H1 (cell line): ENCODE measurements at regions not wholly inside any gene's neighbourhood (a gene's known extent, or its start where the extent isn't known, plus 50 kb on each side); places are given as distances from the start of the nearest gene placed in this dataset.

Experiments used
- CTCF ChIA-PET: fragments of 300-600 bp; sonication (Branson Sonifier 250); formaldehyde crosslinking; loops from one replicate; lab custom pipeline; 2021; ENCODE audit not compliant: partially characterized antibody; lab: Charles Lee
- POLR2A ChIA-PET: fragments of 300-600 bp; sonication (Branson Sonifier 250); formaldehyde crosslinking; loops from one replicate; lab custom pipeline; 2021; ENCODE audit warnings: inconsistent platforms; ENCODE audit not compliant: partially characterized antibody; lab: Charles Lee
- DNase-seq, 2 experiments: peaks; one replicate each; pipeline versions ENCODE4 v3.0.0 to v3.0.0-alpha.2; 2010 to 2022; ENCODE audit warnings: low spot score in 2 of 2, low read depth in 1 of 2, mixed read lengths in 1 of 2
- FAIRE-seq: peaks from 2 replicates; lab custom pipeline; 2011; peaks lifted over from hg19 to GRCh38; lab: Jason Lieb, UNC
- H2AFZ ChIP-seq: 2 replicates; pipeline ENCODE4 v1.8.1; 2012; ENCODE audit warnings: low read length, inconsistent platforms
- H2AK5ac ChIP-seq: 2 replicates; pipeline ENCODE4 v1.6.1; 2013; ENCODE audit warnings: low read depth, low read length
- H2BK120ac ChIP-seq: replicated peaks from 2 replicates; pipeline ENCODE3; 2013; ENCODE audit warnings: low read depth, low read length, inconsistent platforms
- H2BK12ac ChIP-seq: 2 replicates; pipeline ENCODE4 v1.6.1; 2013; ENCODE audit warnings: low read depth, low read length
- H2BK15ac ChIP-seq: 2 replicates; pipeline ENCODE4 v1.6.1; 2013; ENCODE audit warnings: low read length
- H2BK20ac ChIP-seq: 2 replicates; pipeline ENCODE4 v1.6.1; 2013; ENCODE audit warnings: low read length
- H2BK5ac ChIP-seq: 2 replicates; pipeline ENCODE4 v1.6.1; 2013; ENCODE audit warnings: low read depth, low read length
- H3K14ac ChIP-seq: 2 replicates; pipeline ENCODE4 v1.6.1; 2013; ENCODE audit warnings: inconsistent platforms; ENCODE audit not compliant: insufficient read length
- H3K18ac ChIP-seq: 2 replicates; pipeline ENCODE4 v1.6.1; 2013; ENCODE audit warnings: low read length; ENCODE audit errors: extremely low read depth
- H3K23ac ChIP-seq: 2 replicates; pipeline ENCODE4 v1.6.1; 2013; ENCODE audit warnings: inconsistent platforms; ENCODE audit not compliant: insufficient read length
- H3K23me2 ChIP-seq: 2 replicates; pipeline ENCODE4 v1.6.1; 2013; ENCODE audit warnings: low read depth, low read length
- H3K27ac ChIP-seq: 2 replicates; pipeline ENCODE4 v1.6.1; 2011; ENCODE audit warnings: low read depth, low read length, inconsistent platforms
- H3K27me3 ChIP-seq, 4 experiments: replicated peaks in 1 of 4; 1 replicate in 1 of 4; 2 replicates in 3 of 4; pipeline versions ENCODE4 v1.6.1 to v1.8.1; 2011 to 2013; ENCODE audit warnings: low read length in 3 of 4, mild to moderate bottlenecking in 3 of 4, inconsistent platforms in 2 of 4, mixed read lengths in 2 of 4, moderate library complexity in 1 of 4; ENCODE audit not compliant: control insufficient read depth in 3 of 4, insufficient read depth in 3 of 4; ENCODE audit errors: extremely low read depth in 1 of 4
- H3K36me3 ChIP-seq, 4 experiments: 2 replicates each; pipeline versions ENCODE4 v1.6.1 to v1.8.1; 2011 to 2013; ENCODE audit warnings: mild to moderate bottlenecking in 4 of 4, low read length in 3 of 4, moderate library complexity in 2 of 4, control low read depth in 1 of 4, inconsistent platforms in 1 of 4; ENCODE audit not compliant: insufficient read depth in 4 of 4, control insufficient read depth in 2 of 4
- H3K4ac ChIP-seq: replicated peaks from 2 replicates; pipeline ENCODE3; 2013; ENCODE audit warnings: low read length, low read depth, mixed read lengths, inconsistent platforms; ENCODE audit not compliant: insufficient read length
- H3K4me1 ChIP-seq, 4 experiments: replicated peaks in 1 of 4; 1 replicate in 1 of 4; 2 replicates in 3 of 4; pipeline versions ENCODE4 v1.6.1 to v1.8.1; 2011 to 2013; ENCODE audit warnings: low read length in 3 of 4, inconsistent platforms in 2 of 4, mixed read lengths in 1 of 4; ENCODE audit not compliant: insufficient read depth in 4 of 4, control insufficient read depth in 3 of 4
- H3K4me2 ChIP-seq, 2 experiments: 2 replicates each; pipeline versions ENCODE4 v1.6.1 to v1.8.1; 2011 to 2013; ENCODE audit warnings: low read depth in 2 of 2, low read length in 2 of 2, control low read depth in 1 of 2, inconsistent platforms in 1 of 2, mild to moderate bottlenecking in 1 of 2; ENCODE audit not compliant: insufficient read depth in 1 of 2
- H3K4me3 ChIP-seq, 4 experiments: fragments of 200-600, 300-600 bp in 1 of 4; sonication (generic), shearing (Covaris generic), sonication (Bioruptor Twin) in 1 of 4; 2 replicates each; pipeline versions ENCODE4 v1.5.1 to v1.8.1; 2011 to 2016; ENCODE audit warnings: low read length in 4 of 4, low read depth in 3 of 4, control low read depth in 2 of 4, inconsistent platforms in 2 of 4, mild to moderate bottlenecking in 2 of 4, mixed read lengths in 1 of 4, moderate library complexity in 1 of 4; ENCODE audit not compliant: insufficient read depth in 2 of 4; ENCODE audit errors: extremely low read depth in 1 of 4
- H3K56ac ChIP-seq: replicated peaks from 2 replicates; pipeline ENCODE3; 2013; ENCODE audit warnings: low read depth, mild to moderate bottlenecking, mixed read lengths, low read length, inconsistent platforms; ENCODE audit not compliant: insufficient read length
- H3K79me1 ChIP-seq: 2 replicates; pipeline ENCODE4 v1.6.1; 2013; ENCODE audit warnings: low read depth, low read length, control low read depth
- H3K79me2 ChIP-seq, 2 experiments: 2 replicates each; pipeline versions ENCODE4 v1.6.1 to v1.8.1; 2012 to 2013; ENCODE audit warnings: low read length in 2 of 2, mild to moderate bottlenecking in 2 of 2, inconsistent platforms in 1 of 2; ENCODE audit not compliant: insufficient read depth in 2 of 2, control insufficient read depth in 1 of 2
- H3K9ac ChIP-seq, 4 experiments: replicated peaks in 1 of 4; 1 replicate in 1 of 4; 2 replicates in 3 of 4; pipeline versions ENCODE4 v1.6.1 to v1.8.1; 2011 to 2013; ENCODE audit warnings: low read depth in 3 of 4, low read length in 3 of 4, control low read depth in 2 of 4, mild to moderate bottlenecking in 2 of 4, moderate library complexity in 2 of 4, inconsistent platforms in 1 of 4; ENCODE audit errors: extremely low read depth in 1 of 4
- H3K9me3 ChIP-seq, 2 experiments: 2 replicates each; pipeline versions ENCODE4 v1.6.1 to v1.8.1; 2012 to 2013; ENCODE audit warnings: mild to moderate bottlenecking in 2 of 2, moderate library complexity in 2 of 2, control low read depth in 1 of 2, inconsistent platforms in 1 of 2, low read depth in 1 of 2, low read length in 1 of 2, mixed read lengths in 1 of 2; ENCODE audit not compliant: insufficient read depth in 2 of 2
- H4K20me1 ChIP-seq, 2 experiments: replicated peaks in 1 of 2; 2 replicates each; pipeline versions ENCODE3 to v1.8.1; 2011 to 2013; ENCODE audit warnings: inconsistent platforms in 2 of 2, low read length in 2 of 2, mild to moderate bottlenecking in 1 of 2; ENCODE audit not compliant: insufficient read depth in 2 of 2, control insufficient read depth in 1 of 2
- H4K5ac ChIP-seq: 2 replicates; pipeline ENCODE4 v1.6.1; 2013; ENCODE audit warnings: low read length, low read depth, mixed read lengths, inconsistent platforms; ENCODE audit not compliant: insufficient read length
- H4K8ac ChIP-seq: 2 replicates; pipeline ENCODE4 v1.8.0; 2013; ENCODE audit warnings: mild to moderate bottlenecking, moderate library complexity, low read length, inconsistent platforms; ENCODE audit not compliant: insufficient read depth; ENCODE audit errors: extremely low read depth
- H4K91ac ChIP-seq: replicated peaks from 2 replicates; pipeline ENCODE3; 2013; ENCODE audit warnings: low read length, mixed read lengths, inconsistent platforms; ENCODE audit not compliant: insufficient read length
- ASH2L ChIP-seq: fragments of 200-600, 300-600 bp; sonication (generic); IDR thresholded peaks from one replicate; pipeline ENCODE4 v1.7.1; 2017; ENCODE audit warnings: low read length
- BRCA1 ChIP-seq: IDR thresholded peaks from 2 replicates; pipeline ENCODE4 v1.6.1; 2012; ENCODE audit warnings: low read depth, low read length, improper control_type of control experiment
- GABPA ChIP-seq: IDR thresholded peaks from 2 replicates; pipeline ENCODE4 v1.6.1; 2011; ENCODE audit warnings: mild to moderate bottlenecking, low read length, moderate library complexity, borderline replicate concordance; ENCODE audit not compliant: insufficient read depth
- RNF2 ChIP-seq: fragments of 200-900, 300-1000 bp; sonication (generic); IDR thresholded peaks from 2 replicates; pipeline ENCODE4 v1.7.1; 2016; ENCODE audit warnings: borderline replicate concordance, low read depth, mild to moderate bottlenecking, antibody characterized with exemption, low read length; ENCODE audit not compliant: poor library complexity, severe bottlenecking; ENCODE audit errors: missing control alignments
- SRF ChIP-seq: IDR thresholded peaks from 2 replicates; pipeline ENCODE4 v1.6.1; 2011; ENCODE audit warnings: mild to moderate bottlenecking, low read depth, low read length, moderate library complexity
- WGBS, 2 experiments: shearing (Covaris generic) in 1 of 2; methylation state at CpG; one replicate each; pipeline versions ENCODE4 v1.1.6 to v1.1.7; 2013 to 2015; ENCODE audit warnings: low lambda C conversion rate in 2 of 2, mixed read lengths in 2 of 2, inconsistent platforms in 1 of 2, low coverage in 1 of 2, missing lambda C conversion rate in 1 of 2; ENCODE audit not compliant: insufficient replicate concordance in 2 of 2, insufficient coverage in 1 of 2, insufficient read length in 1 of 2; ENCODE audit errors: extremely low coverage in 1 of 2, missing lambda C conversion rate in 1 of 2; 5-methylcytosine and 5-hydroxymethylcytosine counted together

GRCh38 chr12:33617218-33617617 lies 177.6 kb upstream of the SYT10 start:
- Histone ChIP-seq H4K20me1 (no peaks in the 10 kb centered on the region), H4K8ac (no peak overlapping the region), H3K56ac (no peak overlapping the region), H3K14ac (no peak overlapping the region), H4K91ac (no peak overlapping the region), H3K36me3 (peaks cover 0 to 4% (median 0%) of the 10 kb centered on the region in 4 experiments; a peak in 2 of 8 replicates), H3K4ac (no peak overlapping the region), H3K9ac (no peak overlapping the region), H3K79me2 (no peaks in the 10 kb centered on the region), H3K4me3 (no peak overlapping the region)
- WGBS, 2 experiments, result 91% methylated on average over 3 of the region's 3 CpGs; no CpG with 5 or more reads in 1 of the 2 experiments
- POLR2A ChIA-PET, result no interaction called here
- TF ChIP-seq SRF (no peak), GABPA (no peak), RNF2 (no peak), BRCA1 (no peak), ASH2L (no peak)
- TF ChIP-seq, all 59 proteins: peak for 0
- H2AFZ ChIP-seq, result no peak overlapping the region
- no peaks in the 10 kb centered on the region for H3K4me1 ChIP-seq
- DNase-seq (no peak), FAIRE-seq (no peak)
- no peak overlapping the region for H2BK120ac ChIP-seq
- no peak overlapping the region for H3K23ac ChIP-seq
- H3K18ac ChIP-seq, result no peak overlapping the region
- no peak overlapping the region for H3K27ac ChIP-seq
- H2BK12ac ChIP-seq, result no peak overlapping the region
- H2AK5ac ChIP-seq, result no peak overlapping the region
- no peaks in the 10 kb centered on the region for H3K23me2 ChIP-seq
- no peak overlapping the region for H2BK5ac ChIP-seq
- no peaks in the 10 kb centered on the region for H3K27me3 ChIP-seq
- H3K79me1 ChIP-seq, result no peaks in the 10 kb centered on the region
- H3K9me3 ChIP-seq, result peaks cover 18 to 21% of the 10 kb centered on the region in 2 experiments
- H4K5ac ChIP-seq, result no peak overlapping the region
- no peak overlapping the region for H2BK20ac ChIP-seq
- no peak overlapping the region for H2BK15ac ChIP-seq
- no peak overlapping the region for H3K4me2 ChIP-seq
- CTCF ChIA-PET, result interaction anchor here (1.3 kb wide), 1 partner anchor 11 kb away, joined by 4 read pairs; no protein-coding TSS in a partner anchor
